Spleen (tissue), 11 donors: ENCODE measurements at regions not wholly inside any gene's neighbourhood (a gene's known extent, or its start where the extent isn't known, plus 50 kb on each side); places are given as distances from the start of the nearest gene placed in this dataset.

Experiments
- DNase-seq: peaks from one replicate; pipeline ENCODE4 v3.0.0-alpha.2; 2020
- H3K27ac ChIP-seq, 8 donors: fragments of 200-600 bp; sonication (generic) in 7 of 8; 1 replicate in 4 of 8; 2 replicates in 4 of 8; pipeline versions ENCODE4 v1.5.0 to v1.8.0; 2016 to 2021; ENCODE audit warnings: inconsistent platforms in 4 of 8, mild to moderate bottlenecking in 4 of 8, moderate library complexity in 1 of 8
- H3K27me3 ChIP-seq, 7 donors: fragments of 200-600 bp; sonication (generic) in 6 of 7; replicated peaks in 1 of 7; 1 replicate in 4 of 7; 2 replicates in 3 of 7; pipeline versions ENCODE4 v1.5.0 to v1.8.0; 2016 to 2021; ENCODE audit warnings: inconsistent platforms in 3 of 7, mild to moderate bottlenecking in 1 of 7
- H3K36me3 ChIP-seq, 6 donors: fragments of 200-600 bp; sonication (generic) in 5 of 6; 1 replicate in 4 of 6; 2 replicates in 2 of 6; pipeline versions ENCODE4 v1.5.0 to v1.8.0; 2016 to 2021; ENCODE audit warnings: inconsistent platforms in 2 of 6
- H3K4me1 ChIP-seq, 6 donors: fragments of 200-600 bp; sonication (generic) in 5 of 6; 1 replicate in 3 of 6; 2 replicates in 3 of 6; pipeline versions ENCODE4 v1.5.0 to v1.8.0; 2016 to 2021; ENCODE audit warnings: inconsistent platforms in 3 of 6
- H3K4me3 ChIP-seq, 8 donors: fragments of 200-600 bp; sonication (generic) in 7 of 8; 1 replicate in 4 of 8; 2 replicates in 4 of 8; pipeline versions ENCODE4 v1.5.0 to v1.8.0; 2016 to 2021; ENCODE audit warnings: inconsistent platforms in 4 of 8, mild to moderate bottlenecking in 4 of 8, moderate library complexity in 2 of 8
- H3K9me3 ChIP-seq, 8 donors: fragments of 200-600 bp; sonication (generic) in 7 of 8; 1 replicate in 4 of 8; 2 replicates in 4 of 8; pipeline versions ENCODE4 v1.5.0 to v1.8.0; 2016 to 2021; ENCODE audit warnings: inconsistent platforms in 4 of 8
- POLR2A ChIP-seq, 3 donors: fragments of 450-650 bp; IDR thresholded peaks; one replicate each; pipeline ENCODE4 v1.5.1; 2017; ENCODE audit warnings: antibody characterized with exemption in 3 of 3, mild to moderate bottlenecking in 1 of 3
- POLR2AphosphoS5 ChIP-seq, 3 donors: sonication (generic); formaldehyde crosslinking; IDR thresholded peaks; one replicate each; pipeline ENCODE4 v1.5.1; 2017; ENCODE audit warnings: antibody characterized with exemption in 3 of 3
- WGBS, 5 donors: extraction: QIAGEN DNeasy Blood & Tissue Kit in 3 of 5; methylation state at CpG; one replicate each; pipeline versions ENCODE4 v1.1.5 to v1.1.7; 2013 to 2018; 5-methylcytosine and 5-hydroxymethylcytosine counted together
- intact Hi-C: fragments of 100-400 bp; cut with DNase I; formaldehyde crosslinking; loops from one replicate; pipeline ENCODE4 v1.15.0; 2023; ENCODE audit warnings: low total_unique reads
- TF ChIP-seq, protein P1 (sequence below), 11 experiments: fragments of 200-600 bp in 7 of 11; fragments of 450-650 bp in 4 of 11; sonication (generic) in 4 of 11; IDR thresholded peaks in 8 of 11; conservative IDR thresholded peaks in 3 of 11; 1 replicate in 7 of 11; 2 replicates in 4 of 11; pipeline versions ENCODE4 v1.4.0 to v1.8.0; 2016 to 2021; ENCODE audit warnings: antibody characterized with exemption in 11 of 11, inconsistent platforms in 4 of 11, mild to moderate bottlenecking in 1 of 11
- donor health status: healthy with polysubstance abuse.
- donor health status: DM: no; HTN: no; CAD: no; lungs with moderate emphysema.
- donor health status: DM: no; HTN: no; CAD: no.
- donor health status: Bipolar disorder and iron deficiency.
- donor health status: healthy.
- donor health status: DM: no; HTN: no; CAD: no.
- donor health status: DM: yes; HTN: yes; CAD: no.

DNA sequence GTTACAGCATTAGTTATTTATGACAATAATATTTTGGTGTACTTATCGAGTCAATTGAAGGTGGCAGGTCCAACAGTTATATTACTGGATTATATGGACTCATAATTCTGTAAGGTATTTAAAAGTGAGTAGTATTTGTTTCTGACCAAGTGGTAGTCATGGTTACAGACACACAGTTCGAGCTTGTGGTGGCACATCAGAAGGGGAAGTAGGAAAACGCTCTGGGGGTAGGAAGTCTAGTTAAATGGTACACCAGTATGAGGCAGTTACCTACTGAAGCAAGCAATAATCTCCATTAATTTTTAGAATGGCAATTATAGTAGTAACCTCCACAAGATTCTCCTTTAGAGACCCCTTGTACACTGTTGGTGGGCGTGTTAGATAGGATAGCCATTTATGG is 541.2 kb downstream of the ETV1 start:
- TF ChIP-seq POLR2AphosphoS5 (IDR thresholded peaks at IDR 0.05) = no peak
- no peak for TF ChIP-seq POLR2A (IDR thresholded peaks at IDR 0.05)
- TF ChIP-seq, protein P1, sequence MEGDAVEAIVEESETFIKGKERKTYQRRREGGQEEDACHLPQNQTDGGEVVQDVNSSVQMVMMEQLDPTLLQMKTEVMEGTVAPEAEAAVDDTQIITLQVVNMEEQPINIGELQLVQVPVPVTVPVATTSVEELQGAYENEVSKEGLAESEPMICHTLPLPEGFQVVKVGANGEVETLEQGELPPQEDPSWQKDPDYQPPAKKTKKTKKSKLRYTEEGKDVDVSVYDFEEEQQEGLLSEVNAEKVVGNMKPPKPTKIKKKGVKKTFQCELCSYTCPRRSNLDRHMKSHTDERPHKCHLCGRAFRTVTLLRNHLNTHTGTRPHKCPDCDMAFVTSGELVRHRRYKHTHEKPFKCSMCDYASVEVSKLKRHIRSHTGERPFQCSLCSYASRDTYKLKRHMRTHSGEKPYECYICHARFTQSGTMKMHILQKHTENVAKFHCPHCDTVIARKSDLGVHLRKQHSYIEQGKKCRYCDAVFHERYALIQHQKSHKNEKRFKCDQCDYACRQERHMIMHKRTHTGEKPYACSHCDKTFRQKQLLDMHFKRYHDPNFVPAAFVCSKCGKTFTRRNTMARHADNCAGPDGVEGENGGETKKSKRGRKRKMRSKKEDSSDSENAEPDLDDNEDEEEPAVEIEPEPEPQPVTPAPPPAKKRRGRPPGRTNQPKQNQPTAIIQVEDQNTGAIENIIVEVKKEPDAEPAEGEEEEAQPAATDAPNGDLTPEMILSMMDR (IDR thresholded peaks at IDR 0.05 in 8 of 11, conservative IDR thresholded peaks at IDR 0.05 in 3 of 11) = no peak
- H3K27ac ChIP-seq = no peak overlapping the region
- no peaks in the 10 kb centered on the region for H3K4me1 ChIP-seq
- intact Hi-C loops = no loop called here
- 56 to 71% (median 66%) methylated on average over 4 of the region's 4 CpGs for WGBS, 5 donors
- DNase-seq = no peak
- peaks cover 0 to 18% (median 0%) of the 10 kb centered on the region in 8 donors for H3K9me3 ChIP-seq
- H3K36me3 ChIP-seq = no peaks in the 10 kb centered on the region
- no peaks in the 10 kb centered on the region for H3K27me3 ChIP-seq
- no peak overlapping the region for H3K4me3 ChIP-seq

DNA sequence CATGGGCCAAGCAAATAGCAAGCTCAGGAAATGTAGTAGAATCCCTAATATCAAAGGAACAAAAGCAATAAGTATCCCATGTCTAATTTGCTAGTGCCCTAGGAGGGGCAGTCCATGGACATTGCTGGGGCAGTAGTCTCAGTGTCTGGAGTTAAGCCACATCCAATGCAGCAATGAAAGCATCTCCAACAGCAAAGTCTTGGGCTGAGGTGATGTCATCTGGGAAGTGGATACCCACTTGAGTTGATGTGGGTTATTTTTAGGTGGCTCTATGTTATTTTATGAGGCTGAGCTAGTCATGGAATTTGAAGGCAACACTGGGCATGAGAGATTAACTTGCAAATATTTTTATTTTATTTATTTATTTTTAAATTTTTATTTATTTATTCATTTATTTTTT is 540.0 kb downstream of the ETV1 start:
- no peak overlapping the region for H3K27ac ChIP-seq
- intact Hi-C loops = no loop called here
- no peaks in the 10 kb centered on the region for H3K36me3 ChIP-seq
- no peak for DNase-seq
- H3K9me3 ChIP-seq = peaks cover 0 to 18% (median 0%) of the 10 kb centered on the region in 8 donors
- TF ChIP-seq POLR2AphosphoS5 (IDR thresholded peaks at IDR 0.05) (no peak), POLR2A (IDR thresholded peaks at IDR 0.05) (no peak)
- TF ChIP-seq, protein P1 (IDR thresholded peaks at IDR 0.05 in 8 of 11, conservative IDR thresholded peaks at IDR 0.05 in 3 of 11) = no peak
- no peak overlapping the region for H3K4me3 ChIP-seq
- no peaks in the 10 kb centered on the region for H3K4me1 ChIP-seq
- no peaks in the 10 kb centered on the region for H3K27me3 ChIP-seq

DNA sequence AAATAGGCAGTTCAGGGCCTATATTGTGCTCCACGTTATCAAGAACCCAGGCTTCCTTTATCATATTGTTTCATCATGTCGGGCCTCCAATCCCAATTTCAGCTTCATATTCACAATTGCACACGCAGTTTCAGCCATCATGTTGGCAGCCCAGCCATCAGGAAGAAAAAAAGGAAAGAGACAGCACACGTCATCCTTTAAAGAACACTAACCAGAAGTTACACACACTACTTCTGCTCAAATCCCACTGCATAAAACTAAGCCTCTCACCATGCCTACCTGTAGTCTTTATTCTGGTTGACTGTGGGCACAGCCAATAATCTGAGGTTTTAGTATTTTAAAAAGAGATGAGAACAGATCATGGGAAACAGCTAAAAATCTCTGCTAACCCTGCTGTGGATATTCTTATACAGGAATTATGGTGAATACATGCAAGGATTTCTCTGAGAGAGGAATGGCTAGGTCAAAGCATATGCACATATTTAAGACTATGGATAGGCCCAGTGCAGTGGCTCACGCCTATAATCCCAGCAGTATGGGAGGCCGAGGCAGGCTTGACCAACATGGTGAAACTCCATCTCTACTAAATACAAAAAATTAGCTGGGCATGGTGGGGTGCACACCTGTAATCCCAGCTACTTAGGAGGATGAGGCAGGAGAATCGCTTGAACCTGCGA is 534.4 kb downstream of the ETV1 start:
- Histone ChIP-seq H3K36me3 (no peaks in the 10 kb centered on the region), H3K27me3 (no peaks in the 10 kb centered on the region), H3K27ac (no peak overlapping the region), H3K4me3 (no peak overlapping the region), H3K9me3 (peaks cover 0 to 15% (median 0%) of the 10 kb centered on the region in 8 donors), H3K4me1 (no peaks in the 10 kb centered on the region)
- WGBS, 5 donors = 76 to 90% (median 77%) methylated on average over 8 of the region's 8 CpGs
- intact Hi-C loops = no loop called here
- TF ChIP-seq POLR2AphosphoS5 (IDR thresholded peaks at IDR 0.05) (no peak), POLR2A (IDR thresholded peaks at IDR 0.05) (no peak)
- TF ChIP-seq, protein P1 (IDR thresholded peaks at IDR 0.05 in 8 of 11, conservative IDR thresholded peaks at IDR 0.05 in 3 of 11) = no peak
- no peak for DNase-seq

DNA sequence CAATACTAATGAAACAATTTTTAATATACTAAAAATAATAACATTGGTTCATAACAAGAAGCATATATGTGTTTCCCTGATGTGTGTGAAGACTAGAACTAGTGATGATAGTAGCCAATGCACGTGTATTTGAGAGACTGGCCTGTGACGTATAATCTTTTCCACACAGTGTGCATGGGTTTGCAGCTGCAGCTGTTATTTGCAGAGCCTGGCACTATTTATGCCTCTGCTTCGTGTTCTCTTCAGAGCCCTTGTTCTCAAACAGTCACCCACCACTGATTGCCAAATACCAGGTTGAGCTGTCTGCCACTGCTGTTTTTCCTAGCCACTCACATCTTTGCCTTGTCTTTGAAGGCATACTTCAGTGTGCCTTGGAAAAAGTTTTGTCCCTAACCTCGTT is 531.7 kb downstream of the ETV1 start:
- TF ChIP-seq POLR2A (IDR thresholded peaks at IDR 0.05) (no peak), POLR2AphosphoS5 (IDR thresholded peaks at IDR 0.05) (no peak)
- TF ChIP-seq, protein P1 (IDR thresholded peaks at IDR 0.05 in 8 of 11, conservative IDR thresholded peaks at IDR 0.05 in 3 of 11) = no peak
- WGBS, 5 donors = 62 to 74% (median 67%) methylated on average over 4 of the region's 4 CpGs
- Histone ChIP-seq H3K4me1 (no peaks in the 10 kb centered on the region), H3K4me3 (no peak overlapping the region), H3K27me3 (no peaks in the 10 kb centered on the region), H3K27ac (no peak overlapping the region), H3K9me3 (no peaks in the 10 kb centered on the region), H3K36me3 (no peaks in the 10 kb centered on the region)
- no peak for DNase-seq
- intact Hi-C loops = no loop called here
